ENCODE measurements at regions not wholly inside any gene's neighbourhood (a gene's known extent, or its start where the extent isn't known, plus 50 kb on each side); places are given as distances from the start of the nearest gene placed in this dataset.
"Not testable (repeated sequence)": the region's sequence is repeated elsewhere in the genome, so short reads cannot be mapped to it uniquely, and the experiment has no call there.

- no peak for DNase-seq
These were observed 519.2 kb upstream of the ZP4 start for GRCh38 chr1:238409932-238410331.

- no peak for DNase-seq
These were observed 518.6 kb upstream of the ZP4 start for GRCh38 chr1:238409191-238409850.

- DNase-seq = no peak
These were observed 518.0 kb upstream of the ZP4 start for GRCh38 chr1:238408737-238409136.

GRCh38 chr1:238406098-238406860 is 515.6 kb upstream of the ZP4 start:
- no peak for DNase-seq

GRCh38 chr1:238404921-238405320 is 514.2 kb upstream of the ZP4 start:
- DNase-seq = no peak

- DNase-seq = no peak
These were observed 513.8 kb upstream of the ZP4 start for GRCh38 chr1:238404481-238404880.

- DNase-seq = no peak
These were observed 510.4 kb upstream of the ZP4 start for GRCh38 chr1:238401144-238401543.

GRCh38 chr1:238399558-238399957 is 508.8 kb upstream of the ZP4 start:
- DNase-seq = no peak

GRCh38 chr1:238396140-238396539 is 505.4 kb upstream of the ZP4 start:
- no peak for DNase-seq

GRCh38 chr1:238384381-238384780 is 493.7 kb upstream of the ZP4 start:
- no peak for DNase-seq

- no peak for DNase-seq
These were observed 489.4 kb upstream of the ZP4 start for GRCh38 chr1:238380167-238380566.

GRCh38 chr1:238379446-238379845 is 488.7 kb upstream of the ZP4 start:
- not testable (repeated sequence) for DNase-seq

- DNase-seq = no peak
These were observed 486.7 kb upstream of the ZP4 start for GRCh38 chr1:238377280-238377919.

- DNase-seq = no peak
These were observed 479.9 kb upstream of the ZP4 start for GRCh38 chr1:238370599-238370998.

- no peak for DNase-seq
These were observed 473.6 kb upstream of the ZP4 start for GRCh38 chr1:238364214-238364892.

- DNase-seq = no peak
These were observed 469.8 kb upstream of the ZP4 start for GRCh38 chr1:238360474-238360873.

- DNase-seq = no peak
These were observed 459.7 kb upstream of the ZP4 start for GRCh38 chr1:238350471-238350870.

- no peak for DNase-seq
These were observed 455.6 kb upstream of the ZP4 start for GRCh38 chr1:238346340-238346739.

GRCh38 chr1:238345837-238346236 is 455.1 kb upstream of the ZP4 start:
- DNase-seq = no peak

GRCh38 chr1:238343852-238344251 is 453.1 kb upstream of the ZP4 start:
- no peak for DNase-seq

GRCh38 chr1:238341395-238341794 is 450.7 kb upstream of the ZP4 start:
- no peak for DNase-seq

- no peak for DNase-seq
These were observed 450.3 kb upstream of the ZP4 start for GRCh38 chr1:238340989-238341388.

GRCh38 chr1:238336531-238336930 is 445.8 kb upstream of the ZP4 start:
- DNase-seq = no peak

- DNase-seq = no peak
These were observed 443.4 kb upstream of the ZP4 start for GRCh38 chr1:238334170-238334569.
